Heart left ventricle (tissue), 16 donors: ENCODE measurements at regions not wholly inside any gene's neighbourhood (a gene's known extent, or its start where the extent isn't known, plus 50 kb on each side); places are given as distances from the start of the nearest gene placed in this dataset.
"Not testable (repeated sequence)": the region's sequence is repeated elsewhere in the genome, so short reads cannot be mapped to it uniquely, and the experiment has no call there.

Source experiments
- ATAC-seq, 4 donors: fragments of 200-7000 bp; cut with Tn5 transposase; one replicate each; pipeline ENCODE4 v1.9.1; 2020 to 2022; ENCODE audit warnings: moderate library complexity in 4 of 4, mild to moderate bottlenecking in 3 of 4, moderate number of reproducible peaks in 1 of 4
- DNase-seq, 5 donors: peaks; one replicate each; pipeline ENCODE4 v3.0.0-alpha.2; 2020
- H3K27ac ChIP-seq, 12 donors: fragments of 200-600 bp; sonication (generic) in 4 of 12; one replicate each; pipeline versions ENCODE4 v1.5.0 to v1.8.0; 2016 to 2022; ENCODE audit warnings: mild to moderate bottlenecking in 2 of 12
- H3K27me3 ChIP-seq, 9 donors: fragments of 200-600 bp; sonication (generic) in 2 of 9; one replicate each; pipeline versions ENCODE4 v1.5.1 to v1.8.0; 2016 to 2022; ENCODE audit warnings: mild to moderate bottlenecking in 3 of 9
- H3K36me3 ChIP-seq, 9 donors: fragments of 200-600 bp; sonication (generic) in 2 of 9; one replicate each; pipeline versions ENCODE4 v1.5.0 to v1.8.0; 2018 to 2022; ENCODE audit warnings: mild to moderate bottlenecking in 2 of 9
- H3K4me1 ChIP-seq, 12 donors: fragments of 200-600 bp; sonication (generic) in 4 of 12; one replicate each; pipeline versions ENCODE4 v1.5.0 to v1.8.0; 2016 to 2022; ENCODE audit warnings: mild to moderate bottlenecking in 3 of 12
- H3K4me3 ChIP-seq, 12 donors: fragments of 200-600 bp; sonication (generic) in 4 of 12; one replicate each; pipeline versions ENCODE4 v1.5.0 to v1.8.0; 2017 to 2022; ENCODE audit warnings: mild to moderate bottlenecking in 9 of 12, moderate library complexity in 4 of 12
- H3K9me3 ChIP-seq, 12 donors: fragments of 200-600 bp; sonication (generic) in 4 of 12; one replicate each; pipeline versions ENCODE4 v1.5.0 to v1.8.0; 2016 to 2022; ENCODE audit warnings: mild to moderate bottlenecking in 1 of 12
- POLR2A ChIP-seq, 2 donors: fragments of 450-650 bp; IDR thresholded peaks; one replicate each; pipeline ENCODE4 v1.6.1; 2017; ENCODE audit warnings: antibody characterized with exemption in 2 of 2, mild to moderate bottlenecking in 2 of 2, moderate library complexity in 2 of 2
- WGBS, 4 donors: extraction: QIAGEN DNeasy Blood & Tissue Kit in 2 of 4; methylation state at CpG; one replicate each; pipeline versions ENCODE4 v1.1.5 to v1.1.7; 2013 to 2018; 5-methylcytosine and 5-hydroxymethylcytosine counted together
- intact Hi-C, 10 donors: fragments of 100-400 bp; cut with DNase I; formaldehyde crosslinking; loops; one replicate each; pipeline versions ENCODE4 v1.11.1 to v1.14.2; 2022
- TF ChIP-seq, protein P1 (sequence below), 12 donors: fragments of 200-600 bp; sonication (generic) in 4 of 12; IDR thresholded peaks; one replicate each; pipeline versions ENCODE4 v1.5.0 to v1.8.0; 2018 to 2022; ENCODE audit warnings: antibody characterized with exemption in 12 of 12, mild to moderate bottlenecking in 5 of 12
- donor health status: ischemic (EF 13 %, LVEDD 7.1; RV severe dilation, severe dysfunction).
- donor health status: healthy with polysubstance abuse.
- donor health status: DM: no; HTN: yes; CAD: no.
- donor health status: DM: no; HTN: no; CAD: no.
- donor health status: ischemic (EF 25% LVEDD 6.9; RV normal size, moderate dysfunction).
- donor health status: ischemic (EF 25% LVEDD 5.7; RV mildly dilated, moderate dysfunction).
- donor health status: healthy.
- donor health status: DM: yes; HTN: yes; CAD: no.
- donor health status: ischemic (EF 35%, LVEDD 5.7; RV mildly dilated, moderate dysfunction).
- donor health status: nonischemic (EF 11% LVEDD 7.7; RV severe dilation, severe dysfunction).
- donor health status: DM: yes; HTN: yes; CAD: no.
- donor health status: PGD.
- donor health status: ischemic (EF 29% LVEDD 5.4; RV normal size, mild dysfunction).
- donor health status: nonischemic (EF 23%, LVEDD 6.1; RV moderate dilation, normal function).

DNA sequence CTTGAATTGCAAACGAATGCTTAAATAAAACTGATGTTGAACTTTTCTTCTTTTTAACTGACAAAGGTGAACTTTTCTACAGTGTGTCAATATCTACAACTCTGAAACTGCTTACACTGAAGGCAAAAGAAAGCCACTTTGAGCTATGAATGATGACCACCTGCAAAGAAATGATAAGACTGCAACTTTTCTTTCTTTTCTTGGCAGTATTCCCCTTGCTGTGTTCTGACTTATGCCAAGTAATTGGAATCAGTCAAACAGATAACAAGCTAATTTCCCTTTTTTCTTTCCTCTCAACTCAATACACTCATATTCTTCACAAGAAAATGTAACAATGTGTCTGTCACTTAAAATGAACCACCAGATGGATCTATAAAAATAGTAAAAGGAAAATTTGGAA is 588.1 kb upstream of the BRINP3 start:
- no peak overlapping the region for H3K27ac ChIP-seq
- no peak for TF ChIP-seq POLR2A (IDR thresholded peaks at IDR 0.05)
- TF ChIP-seq, protein P1, sequence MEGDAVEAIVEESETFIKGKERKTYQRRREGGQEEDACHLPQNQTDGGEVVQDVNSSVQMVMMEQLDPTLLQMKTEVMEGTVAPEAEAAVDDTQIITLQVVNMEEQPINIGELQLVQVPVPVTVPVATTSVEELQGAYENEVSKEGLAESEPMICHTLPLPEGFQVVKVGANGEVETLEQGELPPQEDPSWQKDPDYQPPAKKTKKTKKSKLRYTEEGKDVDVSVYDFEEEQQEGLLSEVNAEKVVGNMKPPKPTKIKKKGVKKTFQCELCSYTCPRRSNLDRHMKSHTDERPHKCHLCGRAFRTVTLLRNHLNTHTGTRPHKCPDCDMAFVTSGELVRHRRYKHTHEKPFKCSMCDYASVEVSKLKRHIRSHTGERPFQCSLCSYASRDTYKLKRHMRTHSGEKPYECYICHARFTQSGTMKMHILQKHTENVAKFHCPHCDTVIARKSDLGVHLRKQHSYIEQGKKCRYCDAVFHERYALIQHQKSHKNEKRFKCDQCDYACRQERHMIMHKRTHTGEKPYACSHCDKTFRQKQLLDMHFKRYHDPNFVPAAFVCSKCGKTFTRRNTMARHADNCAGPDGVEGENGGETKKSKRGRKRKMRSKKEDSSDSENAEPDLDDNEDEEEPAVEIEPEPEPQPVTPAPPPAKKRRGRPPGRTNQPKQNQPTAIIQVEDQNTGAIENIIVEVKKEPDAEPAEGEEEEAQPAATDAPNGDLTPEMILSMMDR (IDR thresholded peaks at IDR 0.05): no peak
- no peaks in the 10 kb centered on the region for H3K27me3 ChIP-seq
- H3K4me3 ChIP-seq: no peak overlapping the region
- no peaks in the 10 kb centered on the region for H3K36me3 ChIP-seq
- peaks cover 0 to 16% (median 0%) of the 10 kb centered on the region in 12 donors for H3K9me3 ChIP-seq
- no peak for DNase-seq
- ATAC-seq: no peak
- no peaks in the 10 kb centered on the region for H3K4me1 ChIP-seq
- 25 to 50% (median 40%) methylated on average over 1 of the region's 1 CpG for WGBS, 4 donors
- intact Hi-C loops: no loop called here

DNA sequence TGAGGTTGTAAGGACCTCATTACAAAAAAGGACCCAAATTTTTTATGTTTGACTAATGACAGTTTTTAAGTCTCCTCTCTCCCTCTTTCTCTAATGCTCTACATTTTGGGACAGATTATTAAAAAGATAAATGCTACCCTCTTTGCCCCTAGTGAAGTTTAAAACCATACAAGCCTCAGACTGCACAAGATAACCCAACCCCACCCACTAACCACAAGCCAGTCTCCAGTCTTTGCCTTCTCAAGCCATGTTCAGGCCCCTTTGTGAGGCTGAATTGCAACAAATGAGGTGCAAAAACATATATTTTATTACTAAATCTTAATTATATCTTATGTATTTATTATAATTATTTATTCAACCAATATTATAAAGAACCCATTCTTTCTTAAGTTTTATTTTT is 597.2 kb upstream of the BRINP3 start:
- no peak for DNase-seq
- H3K36me3 ChIP-seq: no peaks in the 10 kb centered on the region
- intact Hi-C loops: no loop called here
- no peaks in the 10 kb centered on the region for H3K4me1 ChIP-seq
- H3K27ac ChIP-seq: no peak overlapping the region
- no peaks in the 10 kb centered on the region for H3K27me3 ChIP-seq
- no peak for ATAC-seq
- no peak overlapping the region for H3K4me3 ChIP-seq
- TF ChIP-seq, protein P1 (IDR thresholded peaks at IDR 0.05): no peak
- no peak for TF ChIP-seq POLR2A (IDR thresholded peaks at IDR 0.05)
- H3K9me3 ChIP-seq: peaks cover 0 to 28% (median 0%) of the 10 kb centered on the region in 12 donors

DNA sequence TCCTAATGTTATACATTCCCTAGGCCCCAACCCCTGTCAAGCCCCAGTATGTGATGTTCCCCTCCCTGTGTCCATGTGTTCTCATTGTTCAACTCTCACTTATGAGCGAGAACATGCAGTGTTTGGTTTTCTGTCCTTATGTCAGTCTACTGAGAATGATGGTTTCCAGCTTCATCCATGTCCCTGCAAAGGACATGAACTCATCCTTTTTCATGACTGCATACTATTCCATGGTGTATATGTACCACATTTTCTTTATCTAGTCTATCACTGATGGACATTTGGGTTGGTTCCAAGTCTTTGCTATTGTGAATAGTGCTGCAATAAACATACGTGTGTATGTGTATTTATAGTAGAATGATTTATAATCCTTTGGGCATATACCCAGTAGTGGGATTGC is 605.4 kb upstream of the BRINP3 start:
- H3K4me3 ChIP-seq, H3K4me1 ChIP-seq, H3K27me3 ChIP-seq, H3K36me3 ChIP-seq, ATAC-seq, intact Hi-C loops, H3K27ac ChIP-seq, DNase-seq: not testable (repeated sequence)
- 87 to 89% (median 88%) methylated on average over 2 of the region's 2 CpGs for WGBS, 4 donors
- peaks cover 0 to 24% (median 3%) of the 10 kb centered on the region in 12 donors for H3K9me3 ChIP-seq

DNA sequence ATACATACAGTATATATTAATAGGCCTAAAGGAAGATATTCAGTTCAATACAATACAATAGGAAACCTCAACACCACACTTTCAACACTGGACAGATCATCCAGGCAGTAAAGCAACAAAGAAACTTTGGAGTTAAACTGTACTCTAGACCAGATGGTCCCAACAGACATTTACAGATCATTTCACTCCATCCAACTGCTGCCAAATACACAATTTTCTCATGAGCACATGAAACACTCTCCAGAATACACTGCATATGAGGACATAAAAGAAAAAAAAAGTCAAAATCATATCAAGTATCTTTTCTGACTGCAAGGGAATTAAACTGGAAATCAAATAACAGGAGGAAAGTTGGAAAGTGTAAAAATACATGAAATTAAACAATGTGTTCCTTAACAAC is 607.5 kb upstream of the BRINP3 start:
- intact Hi-C loops: no loop called here
- no peak for ATAC-seq

DNA sequence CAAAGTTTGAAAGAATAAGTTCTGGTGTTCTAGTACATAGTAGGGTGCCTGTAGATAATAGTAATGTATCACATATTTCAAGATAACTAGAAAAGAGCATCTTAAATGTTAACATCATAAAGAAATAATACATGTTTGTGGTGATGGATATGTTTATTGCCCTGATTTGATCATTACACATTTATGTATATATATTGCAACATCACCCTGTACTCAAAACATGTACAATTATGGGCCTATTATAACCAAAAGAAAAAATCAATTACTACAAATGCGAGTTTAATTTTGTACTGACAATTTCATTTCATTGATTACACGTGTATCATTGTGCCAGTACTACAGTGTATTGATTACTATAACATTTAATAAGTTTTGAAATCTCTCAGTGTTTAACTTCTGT is 609.2 kb upstream of the BRINP3 start:
- intact Hi-C loops: no loop called here
- Histone ChIP-seq H3K4me3 (no peak overlapping the region), H3K27ac (no peak overlapping the region), H3K36me3 (no peaks in the 10 kb centered on the region), H3K27me3 (no peaks in the 10 kb centered on the region), H3K9me3 (peaks cover 0 to 13% (median 0%) of the 10 kb centered on the region in 12 donors), H3K4me1 (no peaks in the 10 kb centered on the region)
- ATAC-seq (no peak), DNase-seq (no peak)
- TF ChIP-seq POLR2A (IDR thresholded peaks at IDR 0.05): no peak
- TF ChIP-seq, protein P1 (IDR thresholded peaks at IDR 0.05): no peak
- 35 to 61% (median 54%) methylated on average over 2 of the region's 2 CpGs for WGBS, 4 donors

More for the DNA sequence above, 607.5 kb upstream of the BRINP3 start:
- Histone ChIP-seq H3K36me3 (no peaks in the 10 kb centered on the region), H3K9me3 (peaks cover 0 to 13% (median 0%) of the 10 kb centered on the region in 12 donors), H3K27ac (no peak overlapping the region), H3K4me1 (no peaks in the 10 kb centered on the region), H3K4me3 (no peak overlapping the region), H3K27me3 (no peaks in the 10 kb centered on the region)
- TF ChIP-seq, protein P1 (IDR thresholded peaks at IDR 0.05): no peak
- TF ChIP-seq POLR2A (IDR thresholded peaks at IDR 0.05): no peak
- DNase-seq: no peak
